Smooth muscle cell (in vitro differentiated cells): ENCODE measurements at regions not wholly inside any gene's neighbourhood (a gene's known extent, or its start where the extent isn't known, plus 50 kb on each side); places are given as distances from the start of the nearest gene placed in this dataset.
"Not testable (repeated sequence)": the region's sequence is repeated elsewhere in the genome, so short reads cannot be mapped to it uniquely, and the experiment has no call there.

ENCODE experiments used
- DNase-seq: peaks from one replicate; lab custom pipeline; 2025; ENCODE audit not compliant: unreplicated experiment; lab: John Stamatoyannopoulos, UW
- H2AFZ ChIP-seq: fragments of 200-600 bp; sonication (generic); 2 replicates; pipeline ENCODE4 v1.6.0; 2016; ENCODE audit warnings: antibody characterized with exemption, low read depth, mild to moderate bottlenecking
- H3F3A ChIP-seq: fragments of 200-600 bp; sonication (generic); 2 replicates; pipeline ENCODE4 v1.6.0; 2017; ENCODE audit warnings: antibody characterized with exemption, low read depth
- H3K27ac ChIP-seq: fragments of 200-600 bp; sonication (generic); 2 replicates; pipeline ENCODE4 v1.5.1; 2016; ENCODE audit warnings: low read depth, mild to moderate bottlenecking
- H3K27me3 ChIP-seq: fragments of 200-600 bp; sonication (generic); 2 replicates; pipeline ENCODE4 v1.6.1; 2016; ENCODE audit warnings: low read depth, mild to moderate bottlenecking
- H3K36me3 ChIP-seq: fragments of 200-600 bp; sonication (generic); 2 replicates; pipeline ENCODE4 v1.5.1; 2016; ENCODE audit warnings: low read depth
- H3K4me1 ChIP-seq: fragments of 200-600 bp; sonication (generic); 2 replicates; pipeline ENCODE4 v1.5.1; 2016; ENCODE audit warnings: low read depth
- H3K4me2 ChIP-seq: fragments of 200-600 bp; sonication (generic); 2 replicates; pipeline ENCODE4 v1.6.0; 2016; ENCODE audit warnings: mild to moderate bottlenecking
- H3K4me3 ChIP-seq: fragments of 200-600 bp; sonication (generic); 2 replicates; pipeline ENCODE4 v1.5.1; 2016; ENCODE audit warnings: mild to moderate bottlenecking
- H3K79me2 ChIP-seq: fragments of 200-600 bp; sonication (generic); 2 replicates; pipeline ENCODE4 v1.6.0; 2016; ENCODE audit warnings: low read depth, mild to moderate bottlenecking
- H3K9ac ChIP-seq: fragments of 200-600 bp; sonication (generic); 2 replicates; pipeline ENCODE4 v1.6.0; 2016; ENCODE audit warnings: low read depth
- H3K9me3 ChIP-seq: fragments of 200-600 bp; sonication (generic); replicated peaks from 2 replicates; pipeline ENCODE4 v1.5.1; 2016; ENCODE audit warnings: low read depth
- H4K20me1 ChIP-seq: fragments of 200-600 bp; sonication (generic); 2 replicates; pipeline ENCODE4 v1.6.0; 2016; ENCODE audit warnings: low read depth
- WGBS: methylation state at CpG from one replicate; pipeline ENCODE4 v1.1.7; 2016; ENCODE audit warnings: low lambda C conversion rate; 5-methylcytosine and 5-hydroxymethylcytosine counted together
- TF ChIP-seq, protein P1 (sequence below): fragments of 200-600 bp; sonication (generic); IDR thresholded peaks from 2 replicates; pipeline ENCODE4 v1.5.1; 2017; ENCODE audit warnings: borderline replicate concordance, mild to moderate bottlenecking, antibody characterized with exemption; ENCODE audit not compliant: insufficient read depth, poor library complexity, severe bottlenecking

DNA sequence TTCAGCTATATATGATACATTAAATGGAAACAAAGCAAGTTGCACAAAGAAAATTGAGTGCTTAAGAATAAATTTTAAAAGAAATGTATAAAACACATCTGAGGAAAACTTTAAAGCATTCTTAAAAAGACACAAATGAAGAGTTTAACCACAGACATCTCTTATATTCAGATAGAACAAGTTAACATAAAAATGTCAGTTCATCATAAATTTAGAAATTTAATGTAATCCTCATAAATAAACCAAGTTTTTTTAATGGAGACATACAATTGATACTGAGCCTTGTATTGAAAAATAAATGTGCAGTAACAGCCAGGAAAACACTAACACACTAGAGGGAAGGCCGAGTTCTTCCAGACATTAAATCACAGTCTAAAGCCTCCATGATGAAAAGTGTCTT lies 243.9 kb upstream of the MKLN1 start:
- DNase-seq, result no peak
- no peak overlapping the region for H2AFZ ChIP-seq
- no peaks in the 10 kb centered on the region for H3K4me1 ChIP-seq
- no peaks in the 10 kb centered on the region for H3F3A ChIP-seq
- no peaks in the 10 kb centered on the region for H3K27me3 ChIP-seq
- TF ChIP-seq, protein P1, sequence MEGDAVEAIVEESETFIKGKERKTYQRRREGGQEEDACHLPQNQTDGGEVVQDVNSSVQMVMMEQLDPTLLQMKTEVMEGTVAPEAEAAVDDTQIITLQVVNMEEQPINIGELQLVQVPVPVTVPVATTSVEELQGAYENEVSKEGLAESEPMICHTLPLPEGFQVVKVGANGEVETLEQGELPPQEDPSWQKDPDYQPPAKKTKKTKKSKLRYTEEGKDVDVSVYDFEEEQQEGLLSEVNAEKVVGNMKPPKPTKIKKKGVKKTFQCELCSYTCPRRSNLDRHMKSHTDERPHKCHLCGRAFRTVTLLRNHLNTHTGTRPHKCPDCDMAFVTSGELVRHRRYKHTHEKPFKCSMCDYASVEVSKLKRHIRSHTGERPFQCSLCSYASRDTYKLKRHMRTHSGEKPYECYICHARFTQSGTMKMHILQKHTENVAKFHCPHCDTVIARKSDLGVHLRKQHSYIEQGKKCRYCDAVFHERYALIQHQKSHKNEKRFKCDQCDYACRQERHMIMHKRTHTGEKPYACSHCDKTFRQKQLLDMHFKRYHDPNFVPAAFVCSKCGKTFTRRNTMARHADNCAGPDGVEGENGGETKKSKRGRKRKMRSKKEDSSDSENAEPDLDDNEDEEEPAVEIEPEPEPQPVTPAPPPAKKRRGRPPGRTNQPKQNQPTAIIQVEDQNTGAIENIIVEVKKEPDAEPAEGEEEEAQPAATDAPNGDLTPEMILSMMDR, result no peak
- H3K36me3 ChIP-seq, result no peaks in the 10 kb centered on the region
- peaks cover 44% of the 10 kb centered on the region for H3K79me2 ChIP-seq
- H4K20me1 ChIP-seq, result peaks cover 5% of the 10 kb centered on the region
- H3K4me3 ChIP-seq, result no peak overlapping the region
- WGBS, result 79% methylated on average over 1 of the region's 1 CpG
- H3K4me2 ChIP-seq, result no peak overlapping the region
- no peak overlapping the region for H3K9ac ChIP-seq
- H3K9me3 ChIP-seq, result no peaks in the 10 kb centered on the region
- no peak overlapping the region for H3K27ac ChIP-seq

DNA sequence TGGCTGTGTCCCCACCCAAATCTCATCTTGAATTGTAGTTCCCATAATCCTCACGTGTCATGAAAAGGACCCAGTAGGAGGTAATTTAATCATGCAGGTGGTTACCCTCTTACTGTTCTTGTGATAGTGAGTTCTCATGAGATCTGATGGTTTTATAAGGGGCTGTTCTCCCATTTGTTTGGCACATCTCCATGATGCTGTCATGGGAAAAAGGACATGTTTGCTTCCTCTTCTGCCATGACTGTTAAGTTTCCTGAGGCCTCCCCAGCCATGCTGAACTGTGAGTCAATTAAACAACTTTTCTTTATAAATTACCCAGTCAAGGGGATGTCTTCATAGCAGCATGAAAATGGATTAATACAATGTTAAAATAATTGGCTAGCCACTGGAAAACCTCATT lies 243.3 kb upstream of the MKLN1 start:
- not testable (repeated sequence) for DNase-seq, H3K9ac ChIP-seq, H3K27me3 ChIP-seq, H2AFZ ChIP-seq, H3F3A ChIP-seq, H3K4me3 ChIP-seq, H3K27ac ChIP-seq, H3K4me2 ChIP-seq, H4K20me1 ChIP-seq, H3K9me3 ChIP-seq, H3K4me1 ChIP-seq, H3K36me3 ChIP-seq
- 100% methylated on average over 1 of the region's 1 CpG for WGBS
- peaks cover 48% of the 10 kb centered on the region for H3K79me2 ChIP-seq

DNA sequence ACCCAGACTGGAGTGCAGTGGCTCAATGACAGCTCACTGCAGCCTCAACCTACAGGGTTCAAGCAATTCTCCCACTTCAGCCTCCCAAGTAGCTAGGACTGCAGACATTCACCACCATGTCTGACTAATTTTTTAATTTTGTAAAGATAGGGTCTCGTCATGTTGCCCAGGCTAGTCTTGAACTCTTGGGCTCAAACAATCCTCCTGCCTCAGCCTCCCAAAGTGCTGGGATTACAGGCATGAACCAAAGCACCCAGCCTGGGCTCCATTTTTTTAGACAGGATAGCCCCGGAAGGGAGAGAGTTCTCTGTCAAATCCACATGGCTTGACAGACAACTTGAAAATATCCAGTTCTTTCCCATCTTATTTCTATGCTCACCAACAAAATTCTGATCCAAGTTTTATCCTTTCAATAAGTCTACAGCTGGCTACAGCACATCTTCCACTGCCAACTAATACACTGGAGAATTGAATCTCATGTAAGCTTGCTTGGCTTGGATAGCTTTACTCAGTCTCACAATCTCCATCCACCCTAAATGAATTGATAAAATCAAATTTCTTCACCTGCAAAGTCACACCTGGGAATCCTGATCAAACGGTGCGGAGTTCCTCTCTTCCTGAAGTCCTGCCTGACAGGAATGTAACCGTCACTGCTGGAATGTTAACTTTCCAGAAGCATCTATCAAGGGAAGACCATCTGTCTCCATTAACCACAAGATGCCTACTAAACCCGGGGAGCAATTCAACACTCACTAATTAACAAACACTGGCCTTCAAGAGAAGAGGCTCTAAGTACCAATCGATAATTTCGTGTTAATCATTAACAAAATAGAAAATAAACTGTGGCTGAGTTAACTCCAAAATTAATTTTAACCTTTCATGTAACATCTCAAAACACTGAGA lies 239.7 kb upstream of the MKLN1 start:
- no peaks in the 10 kb centered on the region for H3K36me3 ChIP-seq
- no peak for DNase-seq
- H4K20me1 ChIP-seq, result peaks cover 13% of the 10 kb centered on the region
- peaks cover 2% of the 10 kb centered on the region for H3K4me1 ChIP-seq
- H3K4me2 ChIP-seq, result no peak overlapping the region
- no peak overlapping the region for H3K27ac ChIP-seq
- no peaks in the 10 kb centered on the region for H3K27me3 ChIP-seq
- H3K9ac ChIP-seq, result no peak overlapping the region
- no peaks in the 10 kb centered on the region for H3F3A ChIP-seq
- WGBS, result 70% methylated on average over 8 of the region's 8 CpGs
- no peaks in the 10 kb centered on the region for H3K9me3 ChIP-seq
- H3K79me2 ChIP-seq, result peaks cover 49% of the 10 kb centered on the region
- TF ChIP-seq, protein P1, result no peak
- no peak overlapping the region for H3K4me3 ChIP-seq
- no peak overlapping the region for H2AFZ ChIP-seq

DNA sequence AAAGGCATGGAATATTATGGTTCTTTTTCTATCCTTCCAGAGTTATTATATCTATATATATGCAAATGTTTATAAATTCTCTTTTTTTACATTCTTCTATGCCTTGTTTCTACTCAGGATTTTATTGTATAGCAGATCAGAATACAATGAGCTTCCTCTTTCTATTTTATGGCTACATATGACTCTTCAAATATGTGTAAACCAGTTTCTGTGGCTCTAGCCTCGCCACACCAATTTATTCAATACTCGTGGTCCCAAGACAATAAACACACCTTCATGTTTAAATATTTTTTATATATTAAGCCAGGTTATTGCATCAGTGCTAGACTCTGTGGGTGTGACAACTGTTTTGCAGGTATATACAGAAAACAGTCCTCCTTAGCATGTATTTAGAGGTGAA lies 237.5 kb upstream of the MKLN1 start:
- Histone ChIP-seq H4K20me1 (peaks cover 28% of the 10 kb centered on the region), H3K9me3 (no peaks in the 10 kb centered on the region), H3K27me3 (no peaks in the 10 kb centered on the region), H3K36me3 (no peaks in the 10 kb centered on the region), H2AFZ (no peak overlapping the region), H3K4me2 (no peak overlapping the region), H3K4me3 (no peak overlapping the region), H3F3A (no peaks in the 10 kb centered on the region), H3K27ac (no peak overlapping the region), H3K79me2 (peaks cover 37% of the 10 kb centered on the region), H3K9ac (no peak overlapping the region), H3K4me1 (peaks cover 2% of the 10 kb centered on the region)
- TF ChIP-seq, protein P1, result no peak
- DNase-seq, result no peak
- WGBS, result 92% methylated on average over 2 of the region's 2 CpGs
